Caki2 (cell line): ENCODE measurements at regions not wholly inside any gene's neighbourhood (a gene's known extent, or its start where the extent isn't known, plus 50 kb on each side); places are given as distances from the start of the nearest gene placed in this dataset.
A peak's percentile ranks its signal among the peaks of the same experiment; 100 is the strongest.
"Not testable (repeated sequence)": the region's sequence is repeated elsewhere in the genome, so short reads cannot be mapped to it uniquely, and the experiment has no call there.

Experiments used
- DNase-seq: peaks from one replicate; pipeline ENCODE4 v3.0.0-alpha.2; 2015; ENCODE audit warnings: low read depth
- in situ Hi-C: cut with HindIII; loops from 2 replicates; pipeline ENCODE4 v1.10.0; 2016; ENCODE audit warnings: low sequenced_read_pairs, low pct_unique_long_range_greater_than_20kb, mixed read lengths

DNA sequence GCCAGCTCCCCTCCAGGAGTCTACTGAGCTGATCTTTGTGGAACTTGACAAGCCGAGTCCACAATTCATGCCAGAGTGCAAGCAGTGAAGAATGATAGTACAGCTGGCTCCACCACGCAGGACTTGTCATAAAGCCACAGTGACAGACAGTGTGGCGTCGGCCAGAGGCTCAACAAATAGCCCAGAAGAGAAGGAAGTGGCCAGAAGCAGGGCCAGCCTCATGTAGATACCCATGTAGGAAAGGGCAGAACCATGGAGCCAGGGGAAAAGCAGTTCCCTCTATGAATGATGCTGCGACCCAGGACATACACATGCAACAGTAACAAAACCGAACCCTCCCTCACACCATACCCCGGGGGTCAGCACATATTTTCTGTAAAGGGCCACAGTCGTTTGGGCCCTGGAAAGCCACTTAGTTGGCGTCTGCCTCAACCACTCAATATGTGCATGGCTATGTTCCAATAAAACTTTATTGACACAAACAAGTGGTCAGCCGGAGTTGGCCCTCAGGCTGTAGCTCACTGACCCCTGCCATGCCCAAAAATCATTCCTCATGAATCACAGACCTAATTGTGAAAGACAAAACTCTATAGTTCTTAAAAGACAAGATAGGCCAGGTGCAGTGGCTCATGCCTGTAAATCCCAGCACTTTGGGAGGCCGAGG lies 161.4 kb downstream of the BRD1 start:
- DNase-seq: no peak
- in situ Hi-C loops: no loop called here

DNA sequence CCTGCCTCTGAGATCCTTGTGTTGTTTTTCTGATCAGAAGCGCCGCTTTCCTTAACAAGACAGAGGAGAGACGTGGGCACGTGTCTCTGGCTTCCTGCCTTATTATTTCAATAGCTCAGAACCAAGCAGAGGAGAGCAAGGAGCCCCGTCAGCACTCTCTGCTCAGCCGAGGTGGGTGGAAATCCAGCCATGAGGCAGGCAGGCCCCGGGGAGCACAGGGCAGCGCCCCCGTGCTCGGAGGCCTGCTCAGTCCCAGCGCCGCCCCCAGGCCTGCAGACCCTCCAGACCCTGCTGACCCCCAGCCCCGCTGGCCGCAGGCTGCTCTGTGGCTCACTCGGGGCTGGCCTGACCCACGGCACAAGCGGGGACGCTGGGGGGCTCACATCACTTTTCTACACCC lies 162.8 kb downstream of the BRD1 start:
- no peak for DNase-seq
- in situ Hi-C loops: no loop called here

DNA sequence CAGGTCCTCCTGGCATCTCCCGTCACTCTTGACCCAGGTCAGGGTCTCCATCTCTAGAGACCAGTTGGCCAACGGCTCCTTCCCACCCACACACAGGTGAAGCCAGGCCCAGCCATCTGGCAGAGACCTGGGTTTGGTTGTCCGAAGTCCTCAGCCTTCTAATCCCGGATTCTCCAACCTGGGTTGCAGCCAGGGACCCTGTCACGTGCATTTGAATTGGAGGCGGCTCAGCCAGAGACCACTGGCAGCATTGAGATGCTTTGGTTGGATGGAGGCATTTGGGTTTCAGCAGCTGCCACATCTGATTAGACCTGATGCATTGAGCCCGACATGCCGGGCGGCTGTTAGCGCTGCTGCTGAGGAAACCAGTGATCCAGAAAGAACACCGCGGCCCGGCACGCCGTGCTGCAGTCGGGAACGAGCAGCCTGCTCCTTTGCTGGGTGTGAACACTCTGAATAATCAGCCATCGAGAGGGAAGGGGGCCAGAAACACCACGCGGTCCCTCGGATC lies 163.2 kb downstream of the BRD1 start:
- in situ Hi-C loops: no loop called here

DNA sequence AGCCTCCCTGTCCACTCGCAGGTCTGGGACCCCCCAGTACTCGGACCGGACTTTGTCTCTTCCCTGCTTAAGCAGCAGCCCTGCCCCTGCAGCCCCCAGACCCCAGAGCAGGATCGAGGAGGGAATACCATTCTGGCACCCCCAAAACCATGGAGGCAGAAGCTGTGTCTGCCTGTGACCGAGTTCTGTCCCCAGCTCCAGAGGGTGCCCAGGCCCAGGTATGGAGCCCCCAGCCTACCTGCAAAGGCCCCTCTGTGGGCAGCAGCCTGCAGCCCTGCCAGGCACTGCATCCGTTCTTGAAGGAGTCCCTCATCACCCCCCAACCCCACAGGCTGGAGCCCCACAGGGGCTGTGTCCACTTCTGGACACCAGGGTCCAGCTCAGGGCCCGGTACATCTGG lies 163.8 kb downstream of the BRD1 start:
- DNase-seq: no peak
- in situ Hi-C loops: no loop called here

More for the DNA sequence above, 163.2 kb downstream of the BRD1 start:
- DNase-seq: no peak

DNA sequence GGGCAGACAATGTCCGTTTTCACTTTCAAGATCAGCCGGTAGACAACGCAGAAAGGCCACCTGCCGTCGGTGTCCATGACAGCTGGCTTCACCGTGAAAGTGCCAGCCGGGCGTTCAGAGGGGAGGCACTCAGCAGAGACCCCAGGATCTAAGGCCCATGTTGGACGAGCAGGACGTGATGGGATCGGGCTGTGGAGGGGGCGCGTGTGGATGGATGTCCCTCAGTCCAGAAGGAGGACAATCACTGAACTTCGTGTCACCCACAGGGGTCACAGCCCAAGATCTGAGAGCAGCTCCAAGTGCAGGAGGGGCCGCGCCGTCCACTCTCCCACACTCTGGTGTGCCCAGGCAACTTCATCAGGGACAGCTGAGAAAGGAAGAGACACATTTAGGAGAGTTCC lies 164.4 kb downstream of the BRD1 start:
- no peak for DNase-seq
- in situ Hi-C loops: no loop called here

DNA sequence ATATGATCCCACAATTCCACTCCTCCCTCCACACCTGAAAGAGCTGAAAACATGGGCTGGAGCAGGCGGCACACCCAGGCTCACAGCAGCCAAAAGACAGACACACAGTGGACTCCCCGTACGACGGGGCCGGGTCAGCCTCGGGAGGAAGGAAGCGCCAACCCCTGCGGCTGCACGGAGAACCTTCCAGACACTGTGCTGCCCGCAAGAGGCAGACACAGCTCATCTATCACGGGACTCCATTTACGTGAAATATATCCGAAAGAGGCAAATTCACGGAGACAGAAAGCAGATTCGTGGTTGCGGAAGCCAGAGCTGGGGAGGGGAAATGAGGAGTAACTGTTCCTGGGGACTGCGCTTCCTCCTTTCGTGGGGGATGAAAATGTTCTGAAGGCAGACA lies 165.0 kb downstream of the BRD1 start:
- DNase-seq: no peak
- in situ Hi-C loops: no loop called here

DNA sequence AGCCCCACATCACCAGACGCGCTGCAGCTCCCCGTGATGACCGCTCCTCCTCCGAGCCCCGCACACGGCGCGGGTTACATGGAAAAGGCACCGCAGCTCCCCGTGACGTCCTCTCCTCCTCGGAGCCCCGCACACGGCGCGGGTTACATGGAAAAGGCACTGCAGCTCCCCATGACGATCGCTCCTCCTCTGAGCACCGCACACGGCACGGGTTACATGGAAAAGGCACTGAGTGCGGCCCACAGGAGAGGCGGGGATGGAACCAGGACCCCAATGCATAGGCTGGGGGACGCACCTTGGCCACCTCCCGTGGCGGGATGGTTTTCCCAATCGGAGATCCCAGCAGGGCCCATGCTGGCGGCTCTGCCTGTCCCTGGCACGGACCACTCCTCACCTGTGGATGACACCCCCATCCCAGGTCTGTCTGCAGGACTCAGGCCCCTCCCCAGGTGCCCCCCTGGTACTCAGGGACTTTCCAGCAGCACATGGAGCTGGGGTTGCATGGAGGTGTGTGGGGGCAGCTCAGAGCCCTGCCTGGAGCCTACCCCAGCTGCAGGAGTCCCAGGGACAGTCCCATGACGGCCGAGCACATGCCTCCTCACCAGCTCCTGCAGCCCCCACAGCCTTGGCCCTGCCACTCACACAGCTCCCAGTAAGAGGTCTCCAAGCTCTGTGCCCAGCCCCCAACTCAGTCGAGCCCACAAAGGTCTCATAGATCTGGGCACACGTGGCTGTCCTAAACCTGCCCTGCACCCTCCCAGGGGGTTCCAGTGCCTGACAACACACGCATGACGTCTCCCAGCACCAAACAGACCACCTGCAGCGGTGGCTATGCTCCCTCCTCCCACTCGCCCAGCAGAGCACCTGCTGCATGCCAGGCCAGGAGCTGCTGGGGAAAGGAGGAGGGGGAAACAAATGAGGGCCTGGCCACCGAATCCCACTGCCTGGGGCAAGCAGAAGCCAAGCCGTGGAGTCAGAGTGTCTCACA lies 166.6 kb downstream of the BRD1 start:
- in situ Hi-C loops: no loop called here
- no peak for DNase-seq

DNA sequence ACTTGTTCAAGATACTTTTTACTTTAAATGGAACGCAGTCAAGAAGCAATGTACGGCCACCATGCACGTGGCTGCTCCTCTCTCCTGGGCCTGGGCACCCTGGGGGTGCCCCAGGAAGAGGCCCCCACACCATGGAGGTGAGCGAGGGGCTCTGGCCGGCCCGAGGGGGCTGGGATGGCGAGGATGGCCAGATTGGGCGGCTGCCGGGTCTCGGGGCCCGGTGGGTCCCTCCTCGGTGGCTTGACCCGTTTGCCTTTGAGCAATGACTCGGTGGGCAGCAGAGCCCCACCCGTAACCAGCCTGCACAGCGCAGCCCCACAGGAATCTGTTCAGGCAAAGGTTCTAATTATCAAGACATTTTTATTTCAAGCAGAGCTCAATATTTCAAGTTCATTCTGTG lies 167.4 kb downstream of the BRD1 start:
- in situ Hi-C loops: no loop called here
- no peak for DNase-seq

DNA sequence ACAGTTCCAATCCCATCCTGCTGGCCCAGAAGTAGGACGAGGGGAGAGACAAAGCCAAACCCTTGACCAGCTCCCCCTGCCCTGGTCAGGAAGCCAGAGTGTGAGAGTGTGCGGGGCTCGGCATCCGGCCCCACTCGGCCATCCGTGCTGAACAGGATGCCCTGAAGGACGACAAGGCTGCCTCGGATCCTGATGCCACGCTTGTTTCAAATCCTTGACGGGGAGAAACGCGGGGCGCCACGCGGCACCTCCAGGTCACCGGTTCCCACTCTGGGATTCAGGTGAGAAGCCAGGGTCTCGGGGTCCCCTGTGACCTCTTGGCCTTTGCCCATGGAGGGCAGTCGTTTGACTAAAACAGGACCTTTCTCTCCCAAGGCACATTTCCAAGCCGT lies 167.8 kb downstream of the BRD1 start:
- in situ Hi-C loops: no loop called here
- no peak for DNase-seq

DNA sequence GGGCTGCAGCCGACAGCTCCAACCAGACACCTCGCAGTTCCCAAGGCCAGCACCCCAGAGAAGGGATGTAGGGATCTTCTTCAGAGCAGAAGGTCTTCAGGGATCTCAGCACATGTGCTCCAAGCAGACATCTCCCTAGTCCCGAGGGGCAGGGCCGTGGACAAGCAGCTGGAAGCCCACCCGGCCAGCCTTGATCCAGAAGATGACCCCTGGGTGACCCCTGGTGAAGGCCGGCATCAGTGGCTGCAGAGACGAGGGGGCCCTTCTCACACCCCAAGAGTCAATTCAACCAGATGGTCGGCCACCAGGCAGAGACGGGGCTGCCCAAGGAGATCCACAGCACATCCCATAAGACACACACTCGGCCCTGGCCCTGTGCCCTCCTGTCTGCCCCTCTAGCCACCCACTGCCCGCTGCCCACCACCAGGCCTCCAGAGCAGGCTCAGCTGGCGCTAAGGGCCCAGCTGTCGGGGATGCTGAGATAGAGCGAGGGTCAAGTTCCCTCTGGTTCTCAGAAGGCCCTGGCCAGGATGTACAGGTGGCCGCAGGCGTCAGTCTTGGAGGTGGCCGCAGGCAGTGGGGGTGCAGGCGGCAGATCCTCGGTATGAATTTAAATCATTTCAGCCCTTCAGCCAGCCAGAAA lies 168.3 kb downstream of the BRD1 start:
- no peak for DNase-seq
- in situ Hi-C loops: no loop called here

DNA sequence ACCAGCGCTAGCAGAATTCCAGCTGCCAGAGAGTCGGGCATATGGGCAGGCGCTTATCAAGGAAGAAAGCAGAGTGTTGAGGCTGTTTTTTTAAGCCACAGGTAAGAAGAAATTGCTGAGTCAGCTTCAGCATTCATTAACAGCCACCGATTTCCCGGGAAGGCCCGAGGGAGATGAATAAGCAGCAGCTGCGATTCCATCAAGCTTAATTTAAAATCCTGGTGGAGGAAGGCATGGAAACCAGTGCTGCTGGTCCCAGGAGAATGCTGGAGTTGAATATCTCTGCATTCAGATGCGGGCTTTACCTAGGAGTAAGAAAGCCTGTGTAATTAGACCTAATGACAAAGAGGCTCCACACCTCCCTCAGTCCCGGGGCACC lies 168.8 kb downstream of the BRD1 start:
- peak; percentile 10 for DNase-seq
- in situ Hi-C loops: no loop called here

DNA sequence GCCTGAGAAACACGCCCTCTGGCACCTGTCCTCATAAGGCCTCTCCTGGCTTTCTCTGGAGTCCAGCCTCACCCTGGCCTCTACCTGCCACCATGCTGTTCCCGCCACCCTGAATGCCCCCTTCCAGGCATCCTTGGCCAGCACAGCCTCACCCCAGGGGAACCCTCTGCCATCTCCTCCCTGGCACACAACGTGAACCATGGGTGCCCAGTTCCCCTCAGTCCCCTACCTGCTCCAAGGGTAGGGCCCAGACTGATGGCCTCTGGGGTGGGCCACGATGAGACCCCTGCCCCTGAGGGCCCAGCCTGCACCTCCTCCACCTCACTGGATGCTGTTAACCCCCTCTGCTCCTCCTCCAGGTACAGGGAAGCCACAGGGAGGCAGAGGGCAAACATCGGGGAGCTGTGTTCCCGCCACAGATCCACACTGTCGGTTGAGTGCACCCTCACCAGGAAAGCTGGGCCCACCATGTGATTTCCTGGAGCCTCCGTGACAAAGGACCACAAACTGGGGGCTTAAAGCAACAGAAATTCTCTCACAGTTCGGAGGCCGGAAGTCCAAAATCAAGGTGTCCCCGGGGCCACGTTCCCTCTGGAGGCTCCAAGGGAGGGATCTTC lies 169.6 kb downstream of the BRD1 start:
- in situ Hi-C loops: no loop called here
- DNase-seq: no peak

DNA sequence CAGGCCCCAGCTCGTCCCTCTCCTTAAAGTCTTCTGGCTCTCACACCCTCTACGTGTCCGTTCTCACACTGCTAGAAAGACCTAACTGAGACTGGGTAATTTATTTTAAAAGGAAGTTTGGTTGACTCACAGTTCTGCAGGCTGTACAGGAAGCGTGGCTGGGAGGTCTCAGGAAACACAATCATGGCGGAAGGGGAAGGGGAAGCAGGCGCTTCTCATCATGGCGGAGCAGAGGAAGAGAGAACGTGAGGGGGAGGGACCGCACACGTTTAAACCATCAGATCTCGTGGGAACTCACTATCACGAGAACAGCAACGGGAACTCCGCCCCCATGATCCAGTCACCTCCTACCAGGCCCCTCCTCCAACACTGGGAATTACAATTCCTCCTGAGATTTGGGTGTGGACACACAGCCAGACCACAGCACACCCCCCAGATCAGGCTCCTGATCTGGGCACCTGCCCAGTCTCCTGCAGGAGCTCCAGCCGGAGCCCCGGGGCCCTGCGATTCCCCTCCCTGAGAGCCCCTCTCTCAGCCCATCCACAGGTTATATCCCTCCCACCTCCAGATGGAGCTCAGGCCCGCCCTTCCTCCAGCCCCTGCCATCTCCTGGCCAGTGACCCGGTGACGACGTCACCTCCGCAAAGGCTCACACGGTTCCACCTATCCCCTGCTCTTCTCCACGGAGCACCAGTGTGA lies 170.2 kb downstream of the BRD1 start:
- DNase-seq: no peak

DNA sequence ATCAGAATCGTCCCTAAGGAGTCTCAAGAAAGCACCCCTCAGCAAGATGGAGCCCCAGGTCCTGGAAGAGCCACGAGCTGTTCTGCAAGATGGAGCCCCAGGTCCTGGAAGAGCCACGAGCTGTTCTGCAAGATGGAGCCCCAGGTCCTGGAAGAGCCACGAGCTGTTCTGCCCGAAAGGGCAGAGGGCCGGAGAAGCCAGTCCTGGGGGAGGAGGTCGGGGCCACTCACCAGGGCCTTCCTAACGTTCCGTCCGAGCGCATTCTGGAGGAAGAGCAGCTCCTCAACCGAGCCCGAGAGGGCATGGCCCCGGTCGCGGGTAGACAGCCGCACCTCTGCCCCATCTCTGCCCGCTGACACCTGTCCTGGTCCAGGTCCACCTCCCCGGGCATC lies 170.8 kb downstream of the BRD1 start:
- in situ Hi-C loops, DNase-seq: not testable (repeated sequence)

More for the DNA sequence above, 170.2 kb downstream of the BRD1 start:
- in situ Hi-C loops: no loop called here

DNA sequence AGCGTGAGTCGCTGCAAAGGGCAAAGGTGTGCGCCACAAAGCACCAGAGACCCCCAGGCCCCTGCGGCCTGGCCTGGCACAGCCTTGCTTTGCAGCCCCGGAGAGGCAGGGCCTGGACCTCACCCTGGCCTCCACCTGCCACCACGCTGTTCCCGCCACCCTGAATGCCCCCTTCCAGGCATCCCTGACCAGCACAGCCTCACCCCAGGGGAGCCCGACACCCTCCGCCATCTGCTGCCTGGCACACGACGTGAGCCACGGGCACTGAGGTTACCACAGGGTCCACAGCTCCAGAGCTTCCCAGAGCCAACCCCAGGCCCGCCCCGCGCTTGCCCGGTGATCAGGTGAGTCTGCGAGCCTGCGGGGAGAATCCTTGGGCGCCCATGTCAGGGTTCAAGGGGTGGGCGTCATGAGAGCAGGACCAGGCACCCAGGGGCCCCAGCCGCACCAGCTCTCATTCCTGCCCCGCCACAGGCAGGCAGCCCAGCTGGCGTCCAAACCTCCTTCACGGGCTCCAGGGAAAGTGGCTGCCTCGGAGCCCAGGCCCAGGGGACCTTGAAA lies 171.3 kb downstream of the BRD1 start:
- no peak for DNase-seq
- in situ Hi-C loops: no loop called here

DNA sequence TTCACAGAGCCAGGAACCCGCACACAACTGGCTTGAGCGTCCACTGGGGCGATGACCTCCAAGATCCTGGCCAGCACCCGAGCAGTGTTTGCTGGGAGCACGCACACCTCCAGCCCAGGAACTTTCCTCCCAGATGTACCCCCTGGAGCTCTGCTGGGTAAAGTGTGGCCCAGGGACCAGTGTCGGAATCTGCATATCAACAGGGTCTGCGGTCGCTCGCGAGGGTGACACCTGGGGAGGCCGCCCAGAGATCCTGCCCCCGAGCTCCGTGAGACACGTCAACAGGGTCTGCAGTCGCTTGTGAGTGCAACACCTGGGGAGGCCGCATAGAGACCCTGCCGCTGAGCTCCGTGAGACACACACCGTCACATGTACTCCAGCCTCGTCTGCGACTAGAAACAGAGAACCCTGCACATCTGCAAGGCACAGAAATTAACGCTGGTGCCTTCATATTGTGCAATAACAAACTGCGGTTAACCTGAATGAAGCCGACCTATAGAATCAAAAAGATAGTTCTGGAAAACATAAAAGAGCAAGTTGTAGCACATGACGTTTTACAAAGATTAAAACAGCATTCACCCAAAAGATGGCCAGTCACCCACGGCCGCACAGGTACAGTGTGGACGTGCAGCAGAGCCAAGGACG lies 172.4 kb downstream of the BRD1 start:
- DNase-seq: no peak
- in situ Hi-C loops: no loop called here
